ENCODE measurements at regions not wholly inside any gene's neighbourhood (a gene's known extent, or its start where the extent isn't known, plus 50 kb on each side); places are given as distances from the start of the nearest gene placed in this dataset.
"Not testable (repeated sequence)": the region's sequence is repeated elsewhere in the genome, so short reads cannot be mapped to it uniquely, and the experiment has no call there.

DNA sequence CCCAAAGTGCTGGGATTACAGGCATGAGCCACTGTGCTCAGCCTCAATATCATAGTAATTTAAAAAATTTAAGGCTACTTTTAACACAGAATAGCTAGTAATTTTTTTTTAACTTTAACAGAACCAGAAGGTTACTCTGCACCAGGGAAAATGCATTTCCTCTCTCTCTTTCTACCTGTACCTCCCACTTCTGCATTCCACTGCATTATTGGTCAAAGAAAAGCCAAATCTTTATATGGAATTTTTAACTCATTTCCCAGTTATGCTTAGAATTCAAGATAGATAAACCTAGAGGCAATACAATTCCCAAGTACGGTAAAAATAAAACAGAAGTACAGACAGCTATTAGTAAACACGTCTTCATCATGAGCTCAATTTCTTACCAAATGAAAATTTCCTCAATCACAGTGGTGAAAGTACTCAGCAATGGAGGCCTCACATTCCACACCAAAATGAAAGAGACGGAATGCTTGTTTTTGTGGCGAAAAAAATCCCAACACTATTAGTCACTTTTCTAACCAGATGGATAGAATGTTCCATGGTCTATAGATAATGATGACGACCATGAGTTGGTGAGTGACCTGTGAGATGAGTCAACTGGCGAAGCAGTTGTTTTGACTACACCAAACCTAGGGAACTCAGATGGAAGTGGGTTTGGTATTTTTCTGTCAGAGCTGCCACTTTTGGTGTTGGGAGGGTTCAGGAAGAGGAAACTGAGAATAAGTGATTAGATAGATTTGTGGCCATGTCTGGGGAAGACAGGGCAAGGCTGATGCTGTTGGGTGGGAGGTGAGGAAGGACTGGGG is 104.7 kb upstream of the SGK1 start:
- peak; percentile 100 for DNase-seq

- peak; percentile 82 for DNase-seq
These were observed 103.6 kb upstream of the SGK1 start for GRCh38 chr6:134421501-134421900.

- DNase-seq: peak; percentile 93
These were observed 102.8 kb upstream of the SGK1 start for GRCh38 chr6:134420614-134421181.

GRCh38 chr6:134419716-134420115 is 101.8 kb upstream of the SGK1 start:
- no peak for DNase-seq

DNA sequence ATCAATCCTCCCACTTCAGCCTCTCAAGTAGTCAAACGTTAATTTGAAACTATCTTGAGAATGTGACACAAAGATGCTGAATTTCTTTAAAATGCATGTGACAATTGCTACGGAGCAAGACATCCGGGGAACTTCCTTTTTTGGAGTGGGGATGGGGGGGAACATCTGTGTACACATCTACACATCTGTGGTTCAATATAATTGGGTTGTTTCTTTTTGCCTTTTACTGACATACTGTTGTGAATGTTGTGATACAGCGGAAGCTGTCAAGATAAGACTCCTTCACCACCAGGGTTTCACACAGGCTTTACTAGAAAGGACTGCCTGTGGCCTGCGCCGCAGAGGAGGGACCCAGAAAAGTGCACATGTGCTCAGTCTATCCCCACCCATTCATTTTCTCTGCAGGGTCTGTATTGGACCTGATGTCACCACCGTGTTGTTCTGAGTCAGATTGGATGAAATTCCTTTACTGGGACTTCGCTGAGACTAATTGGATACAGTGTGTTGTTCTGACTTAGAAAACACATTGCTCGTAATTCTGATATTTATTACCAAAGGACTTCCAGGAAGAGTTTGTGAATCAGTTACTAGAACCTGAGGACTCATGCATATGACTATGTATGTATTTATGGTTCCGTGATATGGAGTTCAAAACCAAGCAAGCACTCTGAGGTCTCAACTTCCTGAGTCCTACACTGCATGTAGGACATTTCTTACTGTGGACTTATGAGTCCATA is 98.7 kb upstream of the SGK1 start:
- DNase-seq: peak; percentile 61

DNA sequence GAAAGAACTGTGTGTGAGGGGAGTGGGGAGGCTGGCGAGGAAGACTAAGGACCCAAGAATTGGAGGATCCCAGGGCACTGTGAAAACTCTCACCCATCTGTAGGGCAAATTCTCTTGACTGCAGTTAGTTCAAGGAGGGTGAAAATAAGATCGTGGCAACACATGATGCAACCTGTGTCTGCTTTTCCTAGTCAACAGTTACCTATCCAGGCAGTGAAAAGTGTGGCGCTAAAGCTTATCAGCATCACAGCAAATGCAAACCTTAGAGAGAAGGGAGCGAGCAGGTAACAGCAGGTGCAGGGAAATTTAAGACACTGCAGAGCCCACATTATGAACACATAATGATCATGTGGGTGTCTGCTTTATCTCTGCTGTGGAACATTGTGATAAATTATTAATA is 97.7 kb upstream of the SGK1 start:
- no peak for DNase-seq

DNA sequence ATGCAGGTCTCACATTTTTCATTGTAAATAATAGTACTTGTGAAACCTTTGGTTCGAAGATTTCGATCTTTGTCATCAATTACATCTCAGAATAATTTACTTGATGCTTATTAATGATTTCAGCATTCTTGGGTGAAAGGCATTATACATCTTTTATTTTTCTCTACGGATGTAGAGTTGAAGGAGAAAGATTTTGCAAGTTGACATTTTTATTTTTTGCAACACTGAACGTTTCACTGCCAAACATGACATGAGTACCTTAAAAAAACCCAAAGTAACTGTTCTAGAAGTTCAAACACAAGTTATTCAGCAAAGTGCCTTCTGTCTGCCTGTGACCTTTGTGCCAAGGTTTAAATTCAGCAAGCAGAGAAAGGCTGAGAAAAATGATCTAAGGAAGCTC is 97.3 kb upstream of the SGK1 start:
- no peak for DNase-seq

DNA sequence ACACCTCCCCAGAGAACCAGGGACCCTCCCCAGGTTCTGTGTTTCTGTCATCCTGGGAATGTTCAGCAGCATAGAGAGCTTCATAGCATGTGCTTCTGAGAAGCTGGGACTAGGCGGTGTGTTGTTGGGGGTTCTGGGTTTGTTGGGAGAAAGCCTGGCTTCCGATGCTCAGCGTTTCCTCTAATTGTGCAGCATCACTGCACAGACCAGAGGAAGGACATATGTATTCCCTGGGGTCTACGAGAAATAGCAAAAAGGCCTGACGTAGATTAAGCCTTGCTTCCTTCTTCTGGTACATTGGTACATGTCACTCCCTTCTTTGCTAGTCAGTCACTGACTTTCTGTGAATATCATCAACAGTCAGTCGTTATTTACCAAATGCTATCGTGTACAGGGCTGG is 96.9 kb upstream of the SGK1 start:
- DNase-seq: no peak

- no peak for DNase-seq
These were observed 95.3 kb upstream of the SGK1 start for GRCh38 chr6:134413241-134413643.

- no peak for DNase-seq
These were observed 92.6 kb upstream of the SGK1 start for GRCh38 chr6:134410541-134410940.

DNA sequence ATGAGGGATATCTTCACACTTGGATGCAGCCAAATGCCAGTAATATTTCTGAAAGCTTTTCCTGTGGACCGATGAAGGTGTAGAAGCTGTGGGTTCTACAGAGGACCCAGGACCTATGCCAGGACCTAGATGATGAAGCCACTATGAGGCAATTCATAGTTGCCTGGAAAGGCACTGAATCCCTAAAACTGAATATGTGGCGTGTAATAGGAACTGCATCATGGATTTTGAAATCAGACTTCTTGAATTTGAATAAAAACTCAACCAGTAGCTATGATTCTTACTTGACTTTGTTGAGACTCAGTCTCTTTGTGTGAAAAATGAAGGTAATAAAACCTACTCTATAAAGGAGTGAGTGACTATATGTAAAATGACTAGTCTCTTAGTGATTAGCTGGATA is 89.9 kb upstream of the SGK1 start:
- no peak for DNase-seq

DNA sequence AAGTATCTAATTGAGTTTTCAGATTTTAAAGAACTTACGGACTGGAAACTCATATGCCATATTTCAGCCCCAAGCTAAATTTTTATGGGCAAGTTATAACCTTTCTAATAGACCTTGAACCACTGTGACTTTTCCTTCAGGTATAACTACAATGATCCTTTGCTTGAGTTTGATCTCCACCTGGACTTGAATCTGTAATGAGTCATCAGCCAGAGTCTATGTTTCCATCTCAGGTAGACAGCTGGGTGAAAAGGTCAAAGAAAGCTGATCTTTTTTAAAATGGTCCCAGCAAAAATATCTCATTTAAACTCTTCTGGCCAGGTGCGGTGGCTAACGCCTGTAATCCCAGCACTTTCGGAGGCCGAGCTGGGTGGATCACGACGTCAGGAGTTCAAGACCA is 88.4 kb upstream of the SGK1 start:
- no peak for DNase-seq

DNA sequence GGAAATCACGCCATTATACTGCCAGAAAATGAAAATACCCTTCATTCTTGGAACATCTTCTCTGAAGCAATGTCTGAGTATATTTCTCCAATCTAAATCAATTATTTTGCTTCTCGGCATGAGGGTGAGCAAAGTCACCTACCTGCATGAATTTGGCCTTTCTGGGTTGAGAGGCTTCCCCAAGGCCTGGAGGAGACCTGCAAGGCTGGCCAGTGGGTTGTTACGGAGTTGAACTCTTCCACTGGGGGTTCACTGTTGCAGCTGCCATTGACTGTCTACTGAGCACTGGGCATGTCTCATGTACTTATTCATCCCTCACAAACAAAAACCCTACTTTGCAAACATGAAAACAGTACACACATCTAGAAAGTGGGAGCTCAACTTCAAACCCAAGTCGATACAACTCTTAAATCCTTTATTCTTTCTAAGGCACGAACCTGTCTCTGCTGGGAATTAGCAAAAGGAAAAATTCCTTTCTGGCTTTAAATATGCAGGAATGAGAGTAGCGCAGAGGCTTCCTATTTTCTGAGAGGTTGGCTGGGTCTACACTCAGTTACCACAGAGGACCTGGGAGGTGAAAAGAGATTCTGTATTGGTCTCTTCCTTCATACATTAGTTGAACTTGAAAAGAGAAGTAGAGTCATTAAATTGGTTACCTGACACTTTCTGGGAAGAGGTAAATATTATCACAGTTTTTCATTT is 87.6 kb upstream of the SGK1 start:
- DNase-seq: no peak

DNA sequence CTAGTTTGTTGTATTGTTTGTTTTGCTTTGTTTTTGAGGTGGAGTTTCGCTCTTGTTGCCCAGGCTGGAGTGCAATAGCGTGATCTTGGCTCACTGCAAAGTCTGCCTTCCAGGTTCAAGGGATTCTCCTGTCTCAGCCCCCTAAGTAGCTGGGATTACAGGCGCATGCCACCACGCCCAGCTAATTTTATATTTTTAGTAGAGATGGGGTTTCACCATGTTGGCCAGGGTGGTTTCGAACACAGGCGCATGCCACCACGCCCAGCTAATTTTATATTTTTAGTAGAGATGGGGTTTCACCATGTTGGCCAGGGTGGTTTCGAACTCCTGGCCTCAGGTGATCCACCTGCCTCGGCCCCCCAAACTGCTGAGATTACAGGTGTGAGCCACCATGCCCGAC is 85.4 kb upstream of the SGK1 start:
- DNase-seq: not testable (repeated sequence)

DNA sequence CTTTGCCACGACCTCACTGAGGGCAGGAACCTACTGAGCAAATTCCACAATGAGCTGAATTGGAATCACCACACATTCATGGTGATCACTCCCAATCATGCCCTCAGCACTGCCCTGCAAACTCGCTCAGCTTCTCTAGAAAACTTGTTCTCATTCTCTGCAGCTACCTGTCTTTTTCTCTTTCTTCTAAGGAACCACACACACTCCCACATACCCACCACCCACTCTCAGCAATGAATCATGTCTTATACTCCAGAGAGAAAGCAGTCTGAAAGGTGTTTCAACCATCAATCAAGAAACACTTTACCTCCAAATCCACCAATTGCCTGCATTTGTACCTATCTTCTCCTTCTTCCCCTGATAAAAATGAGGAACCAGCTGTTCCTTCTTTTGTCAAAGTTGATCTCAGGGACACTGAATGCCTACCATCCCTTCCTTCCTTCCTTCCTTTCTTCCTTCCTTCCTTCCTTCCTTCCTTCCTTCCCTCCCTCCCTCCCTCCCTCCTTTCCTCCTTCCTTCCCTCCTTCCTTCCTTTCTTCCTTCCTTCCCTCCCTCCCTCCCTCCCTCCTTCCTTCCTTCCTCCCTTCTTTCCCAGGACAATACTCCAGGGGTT is 84.6 kb upstream of the SGK1 start:
- no peak for DNase-seq

DNA sequence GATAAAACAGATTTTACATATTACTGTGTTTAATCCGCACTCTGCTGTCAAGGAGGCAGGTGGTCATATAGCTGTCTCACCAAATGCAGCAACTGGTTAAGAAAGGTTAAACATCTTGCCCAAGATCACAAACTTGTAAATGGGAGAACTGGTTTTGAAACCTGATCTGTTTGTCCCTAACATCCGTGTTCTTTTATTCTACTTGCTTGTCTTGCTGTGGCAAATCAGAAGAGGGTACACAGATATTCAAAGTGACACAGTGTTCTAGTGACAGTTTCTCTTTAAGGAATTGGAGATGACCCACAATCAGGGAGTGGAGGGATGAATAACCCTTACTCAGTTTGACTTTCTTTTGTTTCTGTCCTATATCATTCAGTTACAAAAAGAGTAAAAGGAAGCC is 83.0 kb upstream of the SGK1 start:
- DNase-seq: no peak

DNA sequence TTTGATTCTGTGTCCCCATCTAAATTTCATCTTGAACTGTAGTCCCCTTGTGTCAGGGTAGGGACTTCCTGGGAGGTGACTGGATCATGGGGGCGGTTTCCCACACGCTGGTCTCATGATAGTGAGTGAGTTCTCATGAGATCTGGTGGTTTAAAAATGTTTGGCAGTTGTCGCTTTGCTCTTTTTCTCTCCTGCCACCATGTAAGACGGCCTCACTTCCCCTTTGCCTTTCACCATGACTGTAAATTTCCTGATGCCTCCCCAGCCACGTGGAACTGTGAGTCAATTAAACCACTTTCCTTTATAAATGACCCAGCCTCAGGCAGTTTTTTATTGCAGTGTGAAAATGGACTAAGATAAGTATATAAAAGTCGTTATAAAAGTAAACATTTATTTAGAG is 80.5 kb upstream of the SGK1 start:
- DNase-seq: no peak

DNA sequence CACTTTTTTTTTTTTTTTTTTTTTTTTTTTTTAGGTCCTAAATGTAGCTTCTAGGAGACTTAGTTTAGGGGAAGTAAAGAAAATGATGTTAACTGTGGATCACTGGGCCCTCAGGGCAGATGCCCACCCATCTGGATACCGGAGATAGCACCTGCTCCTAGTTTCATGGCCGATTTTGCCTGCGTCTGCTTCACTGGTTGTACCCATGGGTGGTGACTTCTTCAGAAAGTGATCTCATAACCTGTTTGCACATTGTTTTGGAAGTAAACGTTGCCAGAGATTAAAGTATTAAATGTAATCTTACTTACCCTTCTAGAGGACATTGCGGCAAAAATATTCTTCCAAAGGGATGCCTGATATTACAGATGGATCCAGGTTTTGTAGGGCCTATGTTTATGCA is 79.8 kb upstream of the SGK1 start:
- no peak for DNase-seq

DNA sequence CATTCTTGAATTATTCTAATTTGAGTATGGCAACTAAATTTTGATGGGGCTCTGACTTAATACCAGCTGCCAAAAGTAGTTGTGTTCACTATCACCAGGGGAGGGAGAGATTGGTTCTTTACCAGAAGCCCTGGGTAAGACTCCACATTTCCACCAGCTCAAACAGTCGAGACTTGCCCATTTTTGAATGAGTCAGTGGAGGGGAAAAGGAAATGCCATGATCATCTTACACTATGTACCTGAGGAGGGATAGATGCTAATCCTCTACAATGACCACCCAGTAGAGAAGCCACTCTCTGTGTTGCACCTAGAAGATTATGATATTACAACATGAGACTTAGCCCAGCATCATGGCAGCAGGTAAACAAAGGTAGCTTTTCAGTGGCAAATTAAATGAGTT is 77.0 kb upstream of the SGK1 start:
- no peak for DNase-seq

DNA sequence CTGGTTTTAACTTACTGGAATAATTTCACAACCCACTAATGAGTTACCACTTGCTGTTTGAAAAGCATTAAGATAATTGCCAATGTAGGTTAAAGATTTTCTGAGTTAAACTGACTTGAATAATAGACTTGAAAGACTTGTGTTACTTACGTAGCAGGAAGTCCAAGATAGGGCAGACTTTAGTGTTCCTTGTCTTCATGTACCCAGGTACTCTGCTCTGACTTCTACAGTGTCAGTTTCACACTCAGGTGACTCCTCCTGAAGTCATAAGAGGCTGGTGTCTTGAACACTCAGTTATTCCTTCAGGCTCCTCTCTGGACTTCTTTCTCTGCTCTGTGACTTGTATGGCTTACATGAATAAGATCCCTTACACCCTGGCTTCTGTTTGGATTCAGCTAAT is 76.3 kb upstream of the SGK1 start:
- DNase-seq: no peak

DNA sequence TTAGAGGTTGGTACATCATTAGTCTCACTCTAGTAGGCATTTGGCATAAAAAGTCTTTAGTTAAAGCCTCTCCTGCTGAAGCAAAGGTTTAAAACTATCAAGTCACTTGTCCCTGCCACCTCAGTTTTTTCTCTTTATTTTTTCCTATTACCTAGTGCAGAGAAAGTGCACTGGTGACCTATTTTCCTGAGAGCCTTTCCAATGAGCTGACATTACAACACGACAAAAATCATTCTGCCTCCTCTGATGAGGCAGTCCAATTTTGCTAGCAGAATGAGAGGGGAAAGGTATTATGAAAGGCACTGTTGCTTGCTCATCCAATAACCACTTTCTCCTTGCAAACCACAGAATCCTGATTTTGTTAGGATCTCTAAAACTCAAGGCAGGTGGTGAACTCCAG is 73.3 kb upstream of the SGK1 start:
- no peak for DNase-seq

DNA sequence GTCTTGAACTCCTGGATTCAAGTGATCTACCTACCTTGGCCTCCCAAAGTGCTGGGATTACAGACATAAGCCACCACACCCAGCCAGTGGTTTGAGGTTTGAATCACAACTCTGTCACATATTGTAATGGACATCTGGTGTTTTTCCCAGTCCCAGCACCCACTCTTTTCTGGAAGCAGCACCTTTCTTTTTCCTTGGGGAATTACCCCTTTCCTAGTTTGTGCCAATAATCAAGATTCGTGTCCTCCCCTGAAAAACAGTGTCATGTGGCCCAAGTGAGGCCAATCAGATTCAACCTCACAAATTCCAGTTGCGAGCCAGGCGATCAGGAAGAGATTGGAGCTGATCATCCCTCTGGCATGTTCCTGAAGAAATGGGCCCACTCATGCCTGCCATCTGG is 71.7 kb upstream of the SGK1 start:
- no peak for DNase-seq

DNA sequence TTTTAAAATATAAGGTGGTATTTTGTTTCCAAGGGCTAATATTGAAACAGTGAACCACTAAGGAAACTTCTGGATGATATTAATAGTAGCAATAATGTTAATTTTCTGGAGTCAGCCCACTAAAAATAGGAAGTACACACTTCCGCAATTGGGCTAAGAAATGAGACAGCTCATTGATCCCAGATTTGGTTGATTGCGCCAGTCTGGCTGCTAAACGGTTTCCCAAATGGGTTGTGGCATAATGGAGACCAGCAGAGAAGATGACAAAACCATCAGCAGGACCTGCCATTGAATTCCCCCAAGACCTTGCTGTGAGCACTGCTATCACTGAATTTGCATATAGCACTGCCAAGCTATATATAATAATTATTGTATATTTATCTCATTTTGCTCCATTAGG is 71.2 kb upstream of the SGK1 start:
- DNase-seq: no peak

Data from fibroblast of skin of back (primary cell).